Right lobe of liver (tissue), 4 donors: ENCODE measurements at regions not wholly inside any gene's neighbourhood (a gene's known extent, or its start where the extent isn't known, plus 50 kb on each side); places are given as distances from the start of the nearest gene placed in this dataset.

Experiments
- CTCF ChIP-seq, 4 donors: fragments of 200-600 bp in 3 of 4; fragments of 450-650 bp in 1 of 4; IDR thresholded peaks; one replicate each; pipeline versions ENCODE4 v1.5.1 to v1.8.0; 2016 to 2022; ENCODE audit warnings: antibody characterized with exemption in 4 of 4, mild to moderate bottlenecking in 2 of 4
- POLR2A ChIP-seq: fragments of 450-650 bp; IDR thresholded peaks from one replicate; pipeline ENCODE4 v1.6.1; 2017; ENCODE audit warnings: antibody characterized with exemption, mild to moderate bottlenecking
- donor health status: DM: no; HTN: no; CAD: no.
- donor health status: DM: no; HTN: no; CAD: no.
- donor health status: DM: no; HTN: yes; CAD: no.

GRCh38 chr1:208644401-208645160 is 400.4 kb upstream of the PLXNA2 start:
- TF ChIP-seq CTCF (IDR thresholded peaks at IDR 0.05) (no peak), POLR2A (no peak)
